HFF-Myc (cell line): ENCODE measurements at regions not wholly inside any gene's neighbourhood (a gene's known extent, or its start where the extent isn't known, plus 50 kb on each side); places are given as distances from the start of the nearest gene placed in this dataset.

Experiments used
- DNase-seq: peaks from one replicate; pipeline ENCODE4 v3.0.0-alpha.2; 2011; ENCODE audit warnings: low read depth; ENCODE audit errors: extremely low read depth
- H3K4me3 ChIP-seq: replicated peaks from 2 replicates; pipeline ENCODE4 v1.5.1; 2011; ENCODE audit warnings: low read depth, mild to moderate bottlenecking, control low read depth, low read length
- TF ChIP-seq, protein P1 (sequence below): IDR thresholded peaks from 2 replicates; pipeline ENCODE4 v1.5.1; 2012; ENCODE audit warnings: mild to moderate bottlenecking, low read depth, low read length, control low read depth; ENCODE audit errors: missing control alignments

DNA sequence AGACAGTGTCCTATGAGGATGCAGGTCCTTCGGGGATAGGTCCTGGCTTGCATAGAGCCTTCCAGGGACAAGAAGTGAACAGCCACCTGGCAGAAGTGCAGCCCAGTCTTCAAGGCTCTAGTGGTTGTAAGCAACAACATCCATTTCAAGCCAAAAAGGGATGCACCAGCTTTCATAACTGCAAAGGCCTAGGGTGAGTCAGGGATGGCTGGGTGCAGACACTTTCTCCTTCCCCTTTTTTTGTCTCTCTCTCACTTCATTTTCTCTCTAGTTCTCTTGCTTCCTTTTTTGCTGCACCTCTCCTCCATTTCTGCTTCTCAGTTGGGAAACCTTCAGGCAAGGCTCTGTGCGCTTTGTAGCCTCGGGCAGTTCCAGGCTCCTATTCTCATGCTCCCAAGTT lies 196.2 kb upstream of the ZNF536 start:
- no peak overlapping the region for H3K4me3 ChIP-seq
- TF ChIP-seq, protein P1, sequence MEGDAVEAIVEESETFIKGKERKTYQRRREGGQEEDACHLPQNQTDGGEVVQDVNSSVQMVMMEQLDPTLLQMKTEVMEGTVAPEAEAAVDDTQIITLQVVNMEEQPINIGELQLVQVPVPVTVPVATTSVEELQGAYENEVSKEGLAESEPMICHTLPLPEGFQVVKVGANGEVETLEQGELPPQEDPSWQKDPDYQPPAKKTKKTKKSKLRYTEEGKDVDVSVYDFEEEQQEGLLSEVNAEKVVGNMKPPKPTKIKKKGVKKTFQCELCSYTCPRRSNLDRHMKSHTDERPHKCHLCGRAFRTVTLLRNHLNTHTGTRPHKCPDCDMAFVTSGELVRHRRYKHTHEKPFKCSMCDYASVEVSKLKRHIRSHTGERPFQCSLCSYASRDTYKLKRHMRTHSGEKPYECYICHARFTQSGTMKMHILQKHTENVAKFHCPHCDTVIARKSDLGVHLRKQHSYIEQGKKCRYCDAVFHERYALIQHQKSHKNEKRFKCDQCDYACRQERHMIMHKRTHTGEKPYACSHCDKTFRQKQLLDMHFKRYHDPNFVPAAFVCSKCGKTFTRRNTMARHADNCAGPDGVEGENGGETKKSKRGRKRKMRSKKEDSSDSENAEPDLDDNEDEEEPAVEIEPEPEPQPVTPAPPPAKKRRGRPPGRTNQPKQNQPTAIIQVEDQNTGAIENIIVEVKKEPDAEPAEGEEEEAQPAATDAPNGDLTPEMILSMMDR = no peak
- no peak for DNase-seq

DNA sequence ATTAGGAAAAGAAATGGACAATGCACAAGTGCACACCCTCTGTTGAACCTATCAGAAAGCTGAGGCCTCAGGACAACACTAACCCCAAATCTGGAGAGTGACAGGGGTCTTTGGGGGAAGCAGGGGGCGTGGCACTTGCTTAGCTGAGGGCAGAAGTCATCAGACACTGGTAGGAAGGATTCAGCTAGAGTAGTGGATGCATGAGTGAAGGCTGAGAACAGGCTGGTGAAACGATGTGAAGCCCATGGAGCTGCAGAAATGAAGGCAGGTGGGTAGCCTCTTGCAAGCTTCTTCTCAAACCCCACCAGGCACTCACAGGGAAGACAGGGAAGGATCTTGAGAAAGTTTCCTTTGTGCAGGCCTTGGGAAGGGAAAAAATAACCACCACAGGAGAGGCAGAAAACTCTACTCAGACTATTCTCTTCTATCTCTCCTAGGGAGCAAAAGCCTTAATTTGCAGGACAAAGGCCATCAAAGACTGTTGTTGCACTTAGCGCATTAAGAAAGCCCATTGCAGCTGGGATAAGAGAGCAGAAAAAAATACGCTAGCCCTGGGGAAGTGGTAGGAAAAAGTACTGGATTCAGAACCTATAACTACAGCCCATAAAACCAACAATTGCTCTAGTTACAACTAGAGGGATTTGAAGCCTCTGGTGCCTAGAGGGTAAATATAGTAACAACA lies 193.3 kb upstream of the ZNF536 start:
- TF ChIP-seq, protein P1 = no peak
- no peak for DNase-seq
- H3K4me3 ChIP-seq = no peak overlapping the region

DNA sequence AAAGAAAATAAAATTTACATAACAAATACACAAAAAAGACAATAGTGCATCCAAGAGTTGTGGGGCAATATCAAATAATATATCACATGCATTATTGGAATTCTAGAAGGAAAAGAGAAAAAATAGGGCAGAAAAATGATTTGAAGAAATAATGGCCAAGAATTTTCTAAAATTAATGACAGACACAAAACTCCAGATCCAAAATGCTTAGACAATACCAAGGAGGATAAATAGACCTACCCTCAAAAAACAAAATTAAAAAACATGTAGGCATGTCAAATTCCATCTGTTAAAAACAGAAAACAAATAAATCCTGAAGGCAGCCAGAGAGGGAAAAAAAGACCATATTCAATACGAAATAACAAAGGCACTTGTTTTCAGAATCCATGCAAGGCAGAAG lies 191.5 kb upstream of the ZNF536 start:
- TF ChIP-seq, protein P1 = no peak
- DNase-seq = no peak
- H3K4me3 ChIP-seq = no peak overlapping the region

DNA sequence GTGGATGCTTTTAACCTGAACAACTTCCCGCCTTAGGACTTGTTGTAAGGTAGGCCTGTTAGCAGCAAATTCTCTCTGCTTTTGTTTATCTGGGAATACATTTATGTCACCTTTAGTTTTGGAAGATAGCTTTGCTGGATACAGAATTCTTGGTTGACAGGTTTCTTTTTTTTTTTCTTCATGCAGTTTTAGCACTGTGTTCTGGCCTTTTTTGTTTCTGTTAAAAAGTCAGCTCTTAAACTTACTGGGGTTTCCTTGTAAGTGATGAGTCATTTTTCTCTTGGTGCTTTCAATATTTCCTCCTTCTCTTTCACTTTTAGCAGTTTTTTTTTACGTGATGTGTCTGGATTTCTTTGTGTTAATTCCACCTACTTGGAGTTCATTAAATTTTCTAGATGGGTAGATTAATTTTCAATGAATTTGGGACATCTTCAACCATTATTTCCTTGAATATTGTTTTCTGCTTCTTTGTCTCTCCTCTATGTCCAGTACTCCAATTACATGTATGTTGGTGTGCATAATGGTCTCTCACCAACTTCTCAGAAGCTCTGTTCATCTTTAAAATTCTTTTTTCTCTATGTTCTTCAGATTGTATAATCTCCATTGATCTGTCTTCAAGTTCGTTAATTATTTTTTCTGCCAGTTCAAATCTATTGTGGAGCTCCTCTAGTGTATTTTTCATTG lies 188.2 kb upstream of the ZNF536 start:
- TF ChIP-seq, protein P1 = no peak
- H3K4me3 ChIP-seq = no peak overlapping the region
- no peak for DNase-seq

DNA sequence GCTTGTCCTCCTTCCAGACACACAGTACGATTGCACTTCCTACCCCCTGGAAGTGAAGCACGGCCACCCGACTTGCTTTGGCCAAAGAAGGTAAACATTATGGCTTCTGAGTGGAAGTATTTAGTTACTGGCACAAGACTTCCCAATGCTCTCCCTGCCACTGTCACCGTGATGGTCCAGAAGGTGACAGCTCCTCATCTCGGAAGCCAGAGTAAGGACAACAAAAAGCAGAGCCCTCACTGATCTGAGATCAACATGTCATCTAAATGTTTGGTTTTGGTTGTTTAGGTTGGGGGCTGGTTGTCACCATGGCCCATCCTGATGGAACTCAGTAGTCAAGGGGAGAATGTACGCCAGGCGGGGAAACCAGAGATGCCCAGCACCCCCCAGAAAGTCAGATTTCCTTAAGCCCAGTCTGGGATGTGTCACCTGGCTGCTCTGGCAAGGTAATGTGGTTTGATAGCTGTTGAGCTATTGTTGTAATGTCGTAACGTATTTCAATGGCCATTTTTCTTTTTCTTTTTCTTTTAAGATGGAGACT lies 170.1 kb upstream of the ZNF536 start:
- no peak overlapping the region for H3K4me3 ChIP-seq
- TF ChIP-seq, protein P1 = no peak
- no peak for DNase-seq

DNA sequence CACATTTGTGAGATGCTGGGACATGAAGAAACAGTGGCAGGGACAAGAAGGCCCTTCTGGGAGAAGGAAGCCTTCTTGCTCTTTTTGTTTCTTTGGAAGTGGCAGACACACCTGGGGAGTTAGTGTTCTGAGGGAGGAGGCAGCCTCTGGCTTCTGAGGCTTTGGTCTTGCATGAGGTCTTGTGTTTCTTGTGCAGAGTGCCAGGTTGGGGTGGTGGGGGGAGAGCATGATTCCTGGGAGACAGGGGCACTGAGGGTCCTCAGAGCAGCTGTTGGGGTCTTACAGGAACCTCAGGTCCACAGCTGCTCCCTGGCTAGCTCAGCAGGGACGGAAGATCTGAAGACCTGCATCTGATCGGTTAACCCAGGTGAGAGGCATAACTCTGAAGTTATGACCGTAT lies 167.5 kb upstream of the ZNF536 start:
- no peak overlapping the region for H3K4me3 ChIP-seq
- no peak for DNase-seq
- TF ChIP-seq, protein P1 = no peak
